Ectodermal cell (in vitro differentiated cells): ENCODE measurements at regions not wholly inside any gene's neighbourhood (a gene's known extent, or its start where the extent isn't known, plus 50 kb on each side); places are given as distances from the start of the nearest gene placed in this dataset.
A peak's percentile ranks its signal among the peaks of the same experiment; 100 is the strongest.

Experiments
- H3K27ac ChIP-seq: 2 replicates; pipeline ENCODE4 v1.7.0; 2013; ENCODE audit warnings: mild to moderate bottlenecking, low read depth, low read length; ENCODE audit not compliant: insufficient read depth, poor library complexity, severe bottlenecking
- H3K27me3 ChIP-seq: 2 replicates; pipeline ENCODE4 v1.7.0; 2013; ENCODE audit warnings: mild to moderate bottlenecking, low read length; ENCODE audit not compliant: insufficient read depth, control insufficient read depth, poor library complexity, severe bottlenecking
- H3K36me3 ChIP-seq: one replicate; pipeline ENCODE4 v1.7.0; 2013; ENCODE audit warnings: low read length; ENCODE audit not compliant: control insufficient read depth, insufficient read depth
- H3K4me1 ChIP-seq: one replicate; pipeline ENCODE4 v1.7.0; 2013; ENCODE audit warnings: low read length; ENCODE audit not compliant: control insufficient read depth, insufficient read depth
- H3K4me3 ChIP-seq: 2 replicates; pipeline ENCODE4 v1.7.0; 2013; ENCODE audit warnings: low read depth, low read length, control low read depth; ENCODE audit not compliant: insufficient read depth
- H3K9me3 ChIP-seq: 2 replicates; pipeline ENCODE4 v1.7.0; 2013; ENCODE audit warnings: mild to moderate bottlenecking, low read length, moderate library complexity; ENCODE audit not compliant: control insufficient read depth
- WGBS, 2 experiments: methylation state at CpG; one replicate each; pipeline ENCODE4 v1.1.7; 2013; ENCODE audit warnings: missing lambda C conversion rate in 2 of 2; 5-methylcytosine and 5-hydroxymethylcytosine counted together

GRCh38 chr18:26654616-26655524 is 106.5 kb upstream of the KCTD1 start:
- no peak overlapping the region for H3K27ac ChIP-seq
- peak overlapping the region; percentile 73 for H3K4me3 ChIP-seq
- H3K27me3 ChIP-seq = peaks cover 47% of the 10 kb centered on the region
- WGBS, 2 experiments = 42 to 44% methylated on average over 12 of the region's 12 CpGs
- H3K9me3 ChIP-seq = no peaks in the 10 kb centered on the region
- no peaks in the 10 kb centered on the region for H3K36me3 ChIP-seq
- peaks cover 17% of the 10 kb centered on the region for H3K4me1 ChIP-seq

GRCh38 chr18:26653943-26654615 is 105.7 kb upstream of the KCTD1 start:
- H3K4me1 ChIP-seq = peaks cover 17% of the 10 kb centered on the region
- H3K27me3 ChIP-seq = peaks cover 47% of the 10 kb centered on the region
- no peaks in the 10 kb centered on the region for H3K36me3 ChIP-seq
- 88 to 97% methylated on average over 1 to 4 of the region's 5 CpGs for WGBS, 2 experiments
- H3K9me3 ChIP-seq = no peaks in the 10 kb centered on the region
- no peak overlapping the region for H3K27ac ChIP-seq
- no peak overlapping the region for H3K4me3 ChIP-seq

GRCh38 chr18:26652501-26652900 is 104.1 kb upstream of the KCTD1 start:
- no peaks in the 10 kb centered on the region for H3K9me3 ChIP-seq
- 84 to 87% methylated on average over 6 of the region's 6 CpGs for WGBS, 2 experiments
- peaks cover 37% of the 10 kb centered on the region for H3K27me3 ChIP-seq
- H3K27ac ChIP-seq = no peak overlapping the region
- H3K4me3 ChIP-seq = no peak overlapping the region
- no peaks in the 10 kb centered on the region for H3K36me3 ChIP-seq
- peaks cover 6% of the 10 kb centered on the region for H3K4me1 ChIP-seq

GRCh38 chr18:26650310-26651268 is 102.2 kb upstream of the KCTD1 start:
- Histone ChIP-seq H3K27ac (no peak overlapping the region), H3K9me3 (no peaks in the 10 kb centered on the region), H3K4me1 (peaks cover 6% of the 10 kb centered on the region), H3K27me3 (peaks cover 23% of the 10 kb centered on the region), H3K36me3 (no peaks in the 10 kb centered on the region), H3K4me3 (no peak overlapping the region)
- WGBS, 2 experiments = 48 to 54% methylated on average over 6 of the region's 6 CpGs

GRCh38 chr18:26649193-26649543 is 100.8 kb upstream of the KCTD1 start:
- Histone ChIP-seq H3K4me3 (no peak overlapping the region), H3K36me3 (no peaks in the 10 kb centered on the region), H3K4me1 (peaks cover 6% of the 10 kb centered on the region), H3K27me3 (peaks cover 9% of the 10 kb centered on the region), H3K27ac (no peak overlapping the region), H3K9me3 (no peaks in the 10 kb centered on the region)
- 88 to 97% methylated on average over 6 of the region's 6 CpGs for WGBS, 2 experiments

GRCh38 chr18:26648509-26649192 is 100.3 kb upstream of the KCTD1 start:
- peaks cover 6% of the 10 kb centered on the region for H3K4me1 ChIP-seq
- no peaks in the 10 kb centered on the region for H3K9me3 ChIP-seq
- H3K27ac ChIP-seq = no peak overlapping the region
- whole genome bisulfite sequencing, 2 experiments = 92 to 95% methylated on average over 6 of the region's 6 CpGs
- peaks cover 6% of the 10 kb centered on the region for H3K27me3 ChIP-seq
- no peaks in the 10 kb centered on the region for H3K36me3 ChIP-seq
- H3K4me3 ChIP-seq = no peak overlapping the region

- no peaks in the 10 kb centered on the region for H3K36me3 ChIP-seq
- H3K27ac ChIP-seq = no peak overlapping the region
- no peaks in the 10 kb centered on the region for H3K9me3 ChIP-seq
- 95 to 97% methylated on average over 4 of the region's 4 CpGs for WGBS, 2 experiments
- H3K4me1 ChIP-seq = no peaks in the 10 kb centered on the region
- H3K4me3 ChIP-seq = no peak overlapping the region
- H3K27me3 ChIP-seq = no peaks in the 10 kb centered on the region
Observed at GRCh38 chr18:26646901-26647300, 98.5 kb upstream of the KCTD1 start.

GRCh38 chr18:26642440-26643348 is 94.3 kb upstream of the KCTD1 start:
- WGBS, 2 experiments = 95 to 96% methylated on average over 13 to 14 of the region's 14 CpGs
- Histone ChIP-seq H3K4me3 (no peak overlapping the region), H3K9me3 (no peaks in the 10 kb centered on the region), H3K36me3 (no peaks in the 10 kb centered on the region), H3K4me1 (peaks cover under 1% of the 10 kb centered on the region), H3K27me3 (no peaks in the 10 kb centered on the region), H3K27ac (no peak overlapping the region)

- Histone ChIP-seq H3K27me3 (no peaks in the 10 kb centered on the region), H3K4me3 (no peak overlapping the region), H3K4me1 (peaks cover 13% of the 10 kb centered on the region), H3K27ac (no peak overlapping the region), H3K36me3 (no peaks in the 10 kb centered on the region), H3K9me3 (no peaks in the 10 kb centered on the region)
- WGBS, 2 experiments = 88 to 89% methylated on average over 5 of the region's 5 CpGs
Observed at GRCh38 chr18:26640541-26640940, 92.2 kb upstream of the KCTD1 start.
